OCI-LY1 (cell line): ENCODE measurements at regions not wholly inside any gene's neighbourhood (a gene's known extent, or its start where the extent isn't known, plus 50 kb on each side); places are given as distances from the start of the nearest gene placed in this dataset.

Experiments used
- H2AFZ ChIP-seq: fragments of 200-600 bp; sonication (generic), shearing (Covaris generic); 2 replicates; pipeline ENCODE4 v1.6.0; 2014; ENCODE audit warnings: antibody characterized with exemption, mild to moderate bottlenecking, low read length
- H3F3A ChIP-seq: fragments of 200-600 bp; sonication (generic), shearing (Covaris generic); 2 replicates; pipeline ENCODE4 v1.6.0; 2014; ENCODE audit warnings: mild to moderate bottlenecking, antibody characterized with exemption, low read length, moderate library complexity; ENCODE audit not compliant: insufficient read depth
- H3K27ac ChIP-seq: fragments of 200-600 bp; sonication (generic); 2 replicates; pipeline ENCODE4 v1.5.1; 2014; ENCODE audit warnings: low read length, mixed run types, mild to moderate bottlenecking, low read depth; ENCODE audit not compliant: poor library complexity, severe bottlenecking
- H3K27me3 ChIP-seq: fragments of 200-600 bp; sonication (generic); 2 replicates; pipeline ENCODE4 v1.6.0; 2014; ENCODE audit warnings: antibody characterized with exemption, mild to moderate bottlenecking, low read length, moderate library complexity; ENCODE audit not compliant: insufficient read depth
- H3K36me3 ChIP-seq: fragments of 200-600 bp; sonication (generic); 2 replicates; pipeline ENCODE4 v1.6.1; 2014; ENCODE audit warnings: mild to moderate bottlenecking, antibody characterized with exemption, low read length, moderate library complexity, mixed read lengths; ENCODE audit not compliant: insufficient read depth
- H3K4me1 ChIP-seq: fragments of 200-600 bp; sonication (generic); 2 replicates; pipeline ENCODE4 v1.5.1; 2014; ENCODE audit warnings: mild to moderate bottlenecking, low read length, moderate library complexity; ENCODE audit not compliant: insufficient read depth, severe bottlenecking
- H3K4me2 ChIP-seq: fragments of 200-600 bp; sonication (generic), shearing (Covaris generic); 2 replicates; pipeline ENCODE4 v1.6.1; 2014; ENCODE audit warnings: low read length
- H3K4me3 ChIP-seq: fragments of 200-600 bp; sonication (generic); 2 replicates; pipeline ENCODE4 v1.5.1; 2014; ENCODE audit warnings: low read length, low read depth, mild to moderate bottlenecking, mixed read lengths; ENCODE audit not compliant: poor library complexity, severe bottlenecking
- H3K79me2 ChIP-seq: fragments of 200-600 bp; shearing (Covaris generic); 2 replicates; pipeline ENCODE4 v1.6.1; 2016; ENCODE audit warnings: mixed run types, low read length, mixed read lengths; ENCODE audit not compliant: insufficient read depth
- H3K9ac ChIP-seq: fragments of 200-600 bp; sonication (generic), shearing (Covaris generic); 2 replicates; pipeline ENCODE4 v1.6.1; 2014; ENCODE audit warnings: mild to moderate bottlenecking, low read length, mixed read lengths
- H3K9me2 ChIP-seq: fragments of 200-600 bp; sonication (generic), shearing (Covaris generic); 2 replicates; pipeline ENCODE4 v1.6.1; 2014; ENCODE audit warnings: low read depth, mild to moderate bottlenecking, low read length, mixed read lengths
- H3K9me3 ChIP-seq: fragments of 200-600 bp; shearing (Covaris generic); 2 replicates; pipeline ENCODE4 v1.6.1; 2014; ENCODE audit warnings: low read length, mixed read lengths
- H4K20me1 ChIP-seq: fragments of 200-600 bp; sonication (generic), shearing (Covaris generic); 2 replicates; pipeline ENCODE4 v1.6.0; 2016; ENCODE audit warnings: mild to moderate bottlenecking, low read length; ENCODE audit not compliant: insufficient read depth
- CTCF ChIP-seq: fragments of 200-600 bp; sonication (generic), shearing (Covaris generic); IDR thresholded peaks from 2 replicates; pipeline ENCODE4 v1.5.1; 2017; ENCODE audit warnings: mild to moderate bottlenecking, antibody characterized with exemption, low read length, moderate library complexity, mixed read lengths
- EZH2 ChIP-seq: fragments of 200-600 bp; sonication (generic), shearing (Covaris generic); IDR thresholded peaks from 2 replicates; pipeline ENCODE4 v1.8.0; 2017; ENCODE audit warnings: borderline replicate concordance, mixed run types, mild to moderate bottlenecking, antibody characterized with exemption, low read length, moderate library complexity, mixed read lengths

GRCh38 chr2:158049129-158049855 is 52.4 kb upstream of the UPP2 start:
- Histone ChIP-seq H3K36me3 (no peaks in the 10 kb centered on the region), H3F3A (no peaks in the 10 kb centered on the region), H3K27me3 (no peaks in the 10 kb centered on the region), H2AFZ (no peak overlapping the region), H3K9me3 (no peaks in the 10 kb centered on the region), H3K4me2 (no peak overlapping the region), H3K4me1 (no peaks in the 10 kb centered on the region), H3K79me2 (no peaks in the 10 kb centered on the region), H3K9me2 (no peaks in the 10 kb centered on the region), H3K9ac (no peak overlapping the region), H3K4me3 (no peak overlapping the region), H3K27ac (no peak overlapping the region), H4K20me1 (no peaks in the 10 kb centered on the region)
- TF ChIP-seq CTCF (no peak), EZH2 (no peak)

GRCh38 chr2:158048327-158048726 is 53.3 kb upstream of the UPP2 start:
- no peaks in the 10 kb centered on the region for H4K20me1 ChIP-seq
- no peak overlapping the region for H3K4me3 ChIP-seq
- no peak overlapping the region for H2AFZ ChIP-seq
- H3K4me1 ChIP-seq = no peaks in the 10 kb centered on the region
- no peak overlapping the region for H3K27ac ChIP-seq
- H3K9ac ChIP-seq = no peak overlapping the region
- H3K27me3 ChIP-seq = no peaks in the 10 kb centered on the region
- H3K36me3 ChIP-seq = no peaks in the 10 kb centered on the region
- H3K9me3 ChIP-seq = no peaks in the 10 kb centered on the region
- no peak overlapping the region for H3K4me2 ChIP-seq
- H3K79me2 ChIP-seq = no peaks in the 10 kb centered on the region
- no peaks in the 10 kb centered on the region for H3F3A ChIP-seq
- no peak for TF ChIP-seq EZH2
- no peak for TF ChIP-seq CTCF
- H3K9me2 ChIP-seq = no peaks in the 10 kb centered on the region

GRCh38 chr2:158047156-158047611 is 54.5 kb upstream of the UPP2 start:
- Histone ChIP-seq H3K4me2 (no peak overlapping the region), H3K9ac (no peak overlapping the region), H2AFZ (no peak overlapping the region), H3K9me3 (no peaks in the 10 kb centered on the region), H4K20me1 (no peaks in the 10 kb centered on the region), H3K27me3 (no peaks in the 10 kb centered on the region), H3K27ac (no peak overlapping the region), H3K9me2 (no peaks in the 10 kb centered on the region), H3K4me3 (no peak overlapping the region), H3K4me1 (no peaks in the 10 kb centered on the region), H3K36me3 (no peaks in the 10 kb centered on the region), H3K79me2 (no peaks in the 10 kb centered on the region), H3F3A (no peaks in the 10 kb centered on the region)
- TF ChIP-seq CTCF = no peak
- TF ChIP-seq EZH2 = no peak
